Caco-2 (cell line): ENCODE measurements at regions not wholly inside any gene's neighbourhood (a gene's known extent, or its start where the extent isn't known, plus 50 kb on each side); places are given as distances from the start of the nearest gene placed in this dataset.

Experiments
- BruUV-seq: library from RNA; stranded (reverse); fragments of 400-500 nt; replicated peaks from 2 replicates; lab custom pipeline; 2021; lab: Mats Ljungman, UMichigan
- CTCF ChIA-PET: fragments of 300-600 bp; sonication (Branson Sonifier 250); formaldehyde crosslinking; loops from one replicate; lab custom pipeline; 2022; ENCODE audit warnings: antibody characterized with exemption; lab: Charles Lee
- POLR2A ChIA-PET: fragments of 300-600 bp; sonication (Branson Sonifier 250); formaldehyde crosslinking; loops from one replicate; lab custom pipeline; 2022; ENCODE audit warnings: antibody characterized with exemption; lab: Charles Lee
- DNase-seq, 2 experiments: peaks; one replicate each; pipeline versions ENCODE4 v3.0.0 to v3.0.0-alpha.2; 2020 to 2022
- H3K27me3 ChIP-seq: replicated peaks from 2 replicates; pipeline ENCODE4 v1.6.0; 2011; ENCODE audit warnings: low read length; ENCODE audit not compliant: control insufficient read depth, insufficient read depth
- H3K36me3 ChIP-seq: 2 replicates; pipeline ENCODE4 v1.5.1; 2011; ENCODE audit warnings: low read length; ENCODE audit not compliant: control insufficient read depth, insufficient read depth
- H3K4me1 ChIP-seq: fragments of 250-450 bp; sonication (Bioruptor Pico); 2 replicates; pipeline ENCODE4 v1.5.1; 2020; ENCODE audit warnings: mild to moderate bottlenecking
- H3K4me3 ChIP-seq: 2 replicates; pipeline ENCODE4 v1.5.1; 2011; ENCODE audit warnings: low read depth, mild to moderate bottlenecking, control low read depth, low read length
- H3K9me3 ChIP-seq: fragments of 250-450 bp; sonication (Bioruptor Pico); 2 replicates; pipeline ENCODE4 v1.5.1; 2020; ENCODE audit warnings: mild to moderate bottlenecking, moderate library complexity
- H3K27ac Mint-ChIP-seq: one replicate; pipeline ENCODE4 v1.8.0; 2022; ENCODE audit warnings: mixed read lengths; ENCODE audit not compliant: unreplicated experiment
- H3K27me3 Mint-ChIP-seq: one replicate; pipeline ENCODE4 v1.8.0; 2022; ENCODE audit warnings: mixed read lengths; ENCODE audit not compliant: insufficient read depth, unreplicated experiment
- H3K36me3 Mint-ChIP-seq: one replicate; pipeline ENCODE4 v1.8.0; 2022; ENCODE audit warnings: mild to moderate bottlenecking, mixed read lengths; ENCODE audit not compliant: insufficient read depth, unreplicated experiment
- H3K4me1 Mint-ChIP-seq: one replicate; pipeline ENCODE4 v1.8.0; 2022; ENCODE audit warnings: low read depth, mixed read lengths; ENCODE audit not compliant: unreplicated experiment
- H3K4me3 Mint-ChIP-seq: one replicate; pipeline ENCODE4 v1.8.0; 2022; ENCODE audit warnings: mild to moderate bottlenecking, moderate library complexity, mixed read lengths; ENCODE audit not compliant: unreplicated experiment
- H3K9me3 Mint-ChIP-seq: one replicate; pipeline ENCODE4 v1.8.0; 2022; ENCODE audit warnings: mixed read lengths; ENCODE audit not compliant: unreplicated experiment
- CTCF ChIP-seq, 2 experiments: fragments of 200-600 bp in 1 of 2; IDR thresholded peaks; 1 replicate in 1 of 2; 2 replicates in 1 of 2; pipeline versions ENCODE4 v1.5.1 to v1.8.0; 2011 to 2022; ENCODE audit warnings: antibody characterized with exemption in 1 of 2, control low read depth in 1 of 2, inconsistent platforms in 1 of 2, low read depth in 1 of 2, low read length in 1 of 2, mild to moderate bottlenecking in 1 of 2, moderate library complexity in 1 of 2; ENCODE audit not compliant: insufficient read depth in 1 of 2, severe bottlenecking in 1 of 2, unreplicated experiment in 1 of 2
- intact Hi-C: fragments of 100-400 bp; cut with micrococcal nuclease; formaldehyde crosslinking; loops from one replicate; pipeline ENCODE4 v1.10.0; 2022; ENCODE audit not compliant: unreplicated experiment

GRCh38 chr12:17084831-17085230 is 478.9 kb upstream of the LMO3 start:
- POLR2A ChIA-PET, result no interaction called here

GRCh38 chr12:17079251-17079909 is 473.4 kb upstream of the LMO3 start:
- no peaks in the 10 kb centered on the region for H3K27me3 ChIP-seq
- H3K36me3 Mint-ChIP-seq, result no peaks in the 10 kb centered on the region
- H3K9me3 ChIP-seq, result no peaks in the 10 kb centered on the region
- no peak for DNase-seq
- H3K36me3 ChIP-seq, result no peaks in the 10 kb centered on the region
- no peaks in the 10 kb centered on the region for H3K9me3 Mint-ChIP-seq
- BruUV-seq, result no TSS peak
- H3K27me3 Mint-ChIP-seq, result no peaks in the 10 kb centered on the region
- no peak overlapping the region for H3K4me3 Mint-ChIP-seq
- peak; percentile 22 to 48 for TF ChIP-seq CTCF (IDR thresholded peaks at IDR 0.05; ENCODE audit: insufficient read depth in 1 of 2, low read depth in 1 of 2, low read length in 1 of 2, severe bottlenecking in 1 of 2, unreplicated experiment in 1 of 2)
- ChIA-PET POLR2A (interaction anchor here (0.6 kb wide), 1 partner anchor 882 kb away, joined by 4 read pairs; no protein-coding TSS in a partner anchor), CTCF (interaction anchor here (0.7 kb wide), 1 partner anchor 541 kb away, joined by 3 read pairs; no protein-coding TSS in a partner anchor)
- no peak overlapping the region for H3K27ac Mint-ChIP-seq
- H3K4me3 ChIP-seq, result no peak overlapping the region
- intact Hi-C loops, result loop anchor here (1.0 to 5.0 kb wide), 2 partner anchors 42 to 510 kb away; no protein-coding TSS in a partner anchor
- H3K4me1 ChIP-seq, result peaks cover 6% of the 10 kb centered on the region; the same call in 1 of the 2 replicates
- H3K4me1 Mint-ChIP-seq, result peaks cover 7% of the 10 kb centered on the region

More at GRCh38 chr12:17084831-17085230, 478.9 kb upstream of the LMO3 start:
- H3K4me1 ChIP-seq, result no peaks in the 10 kb centered on the region
- no peaks in the 10 kb centered on the region for H3K27me3 ChIP-seq
- Mint-ChIP-seq H3K4me1 (no peaks in the 10 kb centered on the region), H3K4me3 (no peak overlapping the region), H3K27me3 (no peaks in the 10 kb centered on the region), H3K9me3 (no peaks in the 10 kb centered on the region), H3K27ac (no peak overlapping the region), H3K36me3 (no peaks in the 10 kb centered on the region)
- BruUV-seq, result no TSS peak
- H3K9me3 ChIP-seq, result no peaks in the 10 kb centered on the region
- no peak overlapping the region for H3K4me3 ChIP-seq
- intact Hi-C loops, result no loop called here
- no peak for DNase-seq
- CTCF ChIA-PET, result no interaction called here
- H3K36me3 ChIP-seq, result no peaks in the 10 kb centered on the region
- TF ChIP-seq CTCF (IDR thresholded peaks at IDR 0.05; ENCODE audit: insufficient read depth in 1 of 2, low read depth in 1 of 2, low read length in 1 of 2, severe bottlenecking in 1 of 2, unreplicated experiment in 1 of 2), result no peak

- H3K4me1 Mint-ChIP-seq, result peaks cover 7% of the 10 kb centered on the region
- H3K4me3 Mint-ChIP-seq, result no peak overlapping the region
- H3K27me3 Mint-ChIP-seq, result no peaks in the 10 kb centered on the region
- TF ChIP-seq CTCF (IDR thresholded peaks at IDR 0.05; ENCODE audit: insufficient read depth in 1 of 2, low read depth in 1 of 2, low read length in 1 of 2, severe bottlenecking in 1 of 2, unreplicated experiment in 1 of 2), result no peak
- Histone ChIP-seq H3K4me3 (no peak overlapping the region), H3K4me1 (peaks cover 6% of the 10 kb centered on the region; the same call in 1 of the 2 replicates), H3K9me3 (no peaks in the 10 kb centered on the region), H3K27me3 (no peaks in the 10 kb centered on the region), H3K36me3 (no peaks in the 10 kb centered on the region)
- no peaks in the 10 kb centered on the region for H3K9me3 Mint-ChIP-seq
- DNase-seq, result no peak
- CTCF ChIA-PET, result no interaction called here
- POLR2A ChIA-PET, result no interaction called here
- H3K36me3 Mint-ChIP-seq, result no peaks in the 10 kb centered on the region
- intact Hi-C loops, result loop anchor here (5.0 kb wide), 1 partner anchor 40 kb away; no protein-coding TSS in a partner anchor
- BruUV-seq, result no TSS peak
- no peak overlapping the region for H3K27ac Mint-ChIP-seq
Measured at GRCh38 chr12:17077594-17077993, 471.6 kb upstream of the LMO3 start.
